GM21423 (cell line): ENCODE measurements at regions not wholly inside any gene's neighbourhood (a gene's known extent, or its start where the extent isn't known, plus 50 kb on each side); places are given as distances from the start of the nearest gene placed in this dataset.

Source experiments
- ATAC-seq: cut with Tn5 transposase; IDR thresholded peaks from one replicate; pipeline ENCODE4 v1.9.1; 2021; ENCODE audit warnings: mild to moderate bottlenecking, moderate library complexity; ENCODE audit not compliant: unreplicated experiment

- ATAC-seq: no peak
Measured at GRCh38 chr16:86681031-86681756, 102.8 kb downstream of the FOXL1 start.

- no peak for ATAC-seq
Measured at GRCh38 chr16:86681757-86682106, 103.4 kb downstream of the FOXL1 start.

GRCh38 chr16:86682219-86682904, 104.0 kb downstream of the FOXL1 start:
- ATAC-seq: no peak

- ATAC-seq: no peak
Measured at GRCh38 chr16:86683441-86684194, 105.3 kb downstream of the FOXL1 start.

GRCh38 chr16:86685076-86685475, 106.7 kb downstream of the FOXL1 start:
- no peak for ATAC-seq

GRCh38 chr16:86690970-86691369, 112.6 kb downstream of the FOXL1 start:
- no peak for ATAC-seq

- no peak for ATAC-seq
Measured at GRCh38 chr16:86692426-86692825, 114.1 kb downstream of the FOXL1 start.

- no peak for ATAC-seq
Measured at GRCh38 chr16:86693033-86693432, 114.7 kb downstream of the FOXL1 start.

- no peak for ATAC-seq
Measured at GRCh38 chr16:86697715-86698114, 119.4 kb downstream of the FOXL1 start.

GRCh38 chr16:86700046-86700945, 121.9 kb downstream of the FOXL1 start:
- ATAC-seq: no peak

GRCh38 chr16:86701286-86701975, 123.1 kb downstream of the FOXL1 start:
- no peak for ATAC-seq

- no peak for ATAC-seq
Measured at GRCh38 chr16:86702824-86703588, 124.7 kb downstream of the FOXL1 start.

- ATAC-seq: no peak
Measured at GRCh38 chr16:86704516-86704915, 126.2 kb downstream of the FOXL1 start.

- no peak for ATAC-seq
Measured at GRCh38 chr16:86706726-86707125, 128.4 kb downstream of the FOXL1 start.

- no peak for ATAC-seq
Measured at GRCh38 chr16:86707171-86707570, 128.8 kb downstream of the FOXL1 start.

GRCh38 chr16:86707581-86707980, 129.2 kb downstream of the FOXL1 start:
- no peak for ATAC-seq

GRCh38 chr16:86708431-86708830, 130.1 kb downstream of the FOXL1 start:
- ATAC-seq: no peak

- ATAC-seq: no peak
Measured at GRCh38 chr16:86709103-86709502, 130.8 kb downstream of the FOXL1 start.

GRCh38 chr16:86709902-86710601, 131.7 kb downstream of the FOXL1 start:
- no peak for ATAC-seq
